Fibroblast of gingiva (primary cell): ENCODE measurements at regions not wholly inside any gene's neighbourhood (a gene's known extent, or its start where the extent isn't known, plus 50 kb on each side); places are given as distances from the start of the nearest gene placed in this dataset.
"Not testable (repeated sequence)": the region's sequence is repeated elsewhere in the genome, so short reads cannot be mapped to it uniquely, and the experiment has no call there.

Experiments
- DNase-seq: peaks from one replicate; pipeline ENCODE4 v3.0.0-alpha.2; 2011; ENCODE audit warnings: low read depth

- not testable (repeated sequence) for DNase-seq
Observed at GRCh38 chr11:67873223-67873622, 130.7 kb downstream of the UNC93B1 start.

- not testable (repeated sequence) for DNase-seq
Observed at GRCh38 chr11:67871168-67871567, 132.7 kb downstream of the UNC93B1 start.

- DNase-seq: not testable (repeated sequence)
Observed at GRCh38 chr11:67862896-67863295, 141.0 kb downstream of the UNC93B1 start.

- not testable (repeated sequence) for DNase-seq
Observed at GRCh38 chr11:67859513-67860161, 144.3 kb downstream of the UNC93B1 start.

- not testable (repeated sequence) for DNase-seq
Observed at GRCh38 chr11:67850747-67851146, 153.2 kb downstream of the UNC93B1 start.

GRCh38 chr11:67849766-67850165, 154.1 kb downstream of the UNC93B1 start:
- not testable (repeated sequence) for DNase-seq

GRCh38 chr11:67847896-67848875, 155.7 kb downstream of the UNC93B1 start:
- DNase-seq: not testable (repeated sequence)

GRCh38 chr11:67846303-67846702, 157.6 kb downstream of the UNC93B1 start:
- not testable (repeated sequence) for DNase-seq

- DNase-seq: not testable (repeated sequence)
Observed at GRCh38 chr11:67845296-67845695, 158.6 kb downstream of the UNC93B1 start.

- DNase-seq: not testable (repeated sequence)
Observed at GRCh38 chr11:67840599-67840998, 163.3 kb downstream of the UNC93B1 start.

- DNase-seq: not testable (repeated sequence)
Observed at GRCh38 chr11:67830152-67830551, 155.7 kb upstream of the ALDH3B2 start.

GRCh38 chr11:67826951-67827296, 152.5 kb upstream of the ALDH3B2 start:
- not testable (repeated sequence) for DNase-seq

GRCh38 chr11:67826028-67826950, 151.9 kb upstream of the ALDH3B2 start:
- not testable (repeated sequence) for DNase-seq

GRCh38 chr11:67824861-67825260, 150.4 kb upstream of the ALDH3B2 start:
- DNase-seq: not testable (repeated sequence)

- no peak for DNase-seq
Observed at GRCh38 chr11:67820081-67820480, 145.7 kb upstream of the ALDH3B2 start.

- DNase-seq: not testable (repeated sequence)
Observed at GRCh38 chr11:67817558-67817957, 143.1 kb upstream of the ALDH3B2 start.

GRCh38 chr11:67809301-67809700, 134.9 kb upstream of the ALDH3B2 start:
- DNase-seq: not testable (repeated sequence)

- DNase-seq: not testable (repeated sequence)
Observed at GRCh38 chr11:67807896-67808295, 133.5 kb upstream of the ALDH3B2 start.

GRCh38 chr11:67806728-67807235, 132.4 kb upstream of the ALDH3B2 start:
- not testable (repeated sequence) for DNase-seq

GRCh38 chr11:67806183-67806582, 131.8 kb upstream of the ALDH3B2 start:
- not testable (repeated sequence) for DNase-seq
